ENCODE measurements at regions not wholly inside any gene's neighbourhood (a gene's known extent, or its start where the extent isn't known, plus 50 kb on each side); places are given as distances from the start of the nearest gene placed in this dataset.

GRCh38 chr15:94538280-94538679, 306.9 kb downstream of the MCTP2 start:
- Histone ChIP-seq H3K4ac (replicated peaks; ENCODE audit: insufficient read length, low read depth, low read length) (no peak overlapping the region), H3K4me3 (ENCODE audit: extremely low read depth in 1 of 4, insufficient read depth in 2 of 4, low read depth in 3 of 4, low read length in 4 of 4) (no peak overlapping the region), H3K79me1 (ENCODE audit: low read depth, low read length) (no peaks in the 10 kb centered on the region), H2AK5ac (ENCODE audit: low read depth, low read length) (no peak overlapping the region), H3K56ac (replicated peaks; ENCODE audit: insufficient read length, low read depth, low read length) (no peak overlapping the region), H3K9me3 (ENCODE audit: insufficient read depth in 2 of 2, low read depth in 1 of 2, low read length in 1 of 2) (no peaks in the 10 kb centered on the region; a peak in 1 of 4 replicates), H3K4me2 (ENCODE audit: insufficient read depth in 1 of 2, low read depth in 2 of 2, low read length in 2 of 2) (no peak overlapping the region), H4K8ac (ENCODE audit: extremely low read depth, insufficient read depth, low read length) (no peak overlapping the region), H3K23ac (ENCODE audit: insufficient read length) (no peak overlapping the region), H3K18ac (ENCODE audit: extremely low read depth, low read length) (no peak overlapping the region), H3K36me3 (ENCODE audit: control insufficient read depth in 2 of 4, insufficient read depth in 4 of 4, low read length in 3 of 4) (no peaks in the 10 kb centered on the region), H2BK20ac (ENCODE audit: low read length) (no peak overlapping the region), H3K27ac (ENCODE audit: low read depth, low read length) (no peak overlapping the region), H3K27me3 (replicated peaks in 1 of 4; ENCODE audit: control insufficient read depth in 3 of 4, extremely low read depth in 1 of 4, insufficient read depth in 3 of 4, low read length in 3 of 4) (peaks cover 0 to 2% (median 0%) of the 10 kb centered on the region in 4 experiments; a peak in 1 of 7 replicates), H3K14ac (ENCODE audit: insufficient read length) (no peak overlapping the region), H3K23me2 (ENCODE audit: low read depth, low read length) (no peaks in the 10 kb centered on the region), H2BK15ac (ENCODE audit: low read length) (no peak overlapping the region), H4K91ac (replicated peaks; ENCODE audit: insufficient read length, low read length) (no peak overlapping the region), H2BK5ac (ENCODE audit: low read depth, low read length) (no peak overlapping the region), H2BK120ac (replicated peaks; ENCODE audit: low read depth, low read length) (no peak overlapping the region), H2AFZ (ENCODE audit: low read length) (no peak overlapping the region), H4K5ac (ENCODE audit: insufficient read length, low read depth, low read length) (no peak overlapping the region), H3K4me1 (replicated peaks in 1 of 4; ENCODE audit: control insufficient read depth in 3 of 4, insufficient read depth in 4 of 4, low read length in 3 of 4) (no peaks in the 10 kb centered on the region), H3K9ac (replicated peaks in 1 of 4; ENCODE audit: extremely low read depth in 1 of 4, low read depth in 3 of 4, low read length in 3 of 4) (no peak overlapping the region), H4K20me1 (replicated peaks in 1 of 2; ENCODE audit: control insufficient read depth in 1 of 2, insufficient read depth in 2 of 2, low read length in 2 of 2) (no peaks in the 10 kb centered on the region), H2BK12ac (ENCODE audit: low read depth, low read length) (no peak overlapping the region), H3K79me2 (ENCODE audit: control insufficient read depth in 1 of 2, insufficient read depth in 2 of 2, low read length in 2 of 2) (no peaks in the 10 kb centered on the region)
- TF ChIP-seq CHD1 (IDR thresholded peaks at IDR 0.05; ENCODE audit: low read depth, low read length) (no peak), SIX5 (IDR thresholded peaks at IDR 0.05; ENCODE audit: low read depth, low read length) (no peak), EP300 (IDR thresholded peaks at IDR 0.05; ENCODE audit: borderline replicate concordance in 1 of 2, low read depth in 2 of 2, low read length in 2 of 2) (no peak), HDAC2 (IDR thresholded peaks at IDR 0.05; ENCODE audit: borderline replicate concordance in 1 of 2, low read depth in 2 of 2, low read length in 2 of 2) (no peak), RAD21 (IDR thresholded peaks at IDR 0.05 in 1 of 2, conservative IDR thresholded peaks at IDR 0.05 in 1 of 2; ENCODE audit: low read depth in 2 of 2, low read length in 2 of 2) (no peak), ZNF274 (IDR thresholded peaks at IDR 0.05; ENCODE audit: borderline replicate concordance, extremely low read depth, low read length) (no peak), JUN (IDR thresholded peaks at IDR 0.05; ENCODE audit: low read depth, low read length) (no peak), TAF7 (optimal IDR thresholded peaks at IDR 0.05; ENCODE audit: borderline replicate concordance, low read depth, low read length) (no peak)
- CTCF ChIA-PET (ENCODE audit: partially characterized antibody), result interaction anchor here (2.5 to 7.6 kb wide), 2 partner anchors 9 to 13 kb away, joined by 7 to 46 read pairs; no protein-coding TSS in a partner anchor
- no peak for DNase-seq (ENCODE audit: low read depth in 1 of 2, low spot score in 2 of 2)
- FAIRE-seq, result no peak
- WGBS, 2 experiments (ENCODE audit: extremely low coverage in 1 of 2, insufficient coverage in 1 of 2, insufficient read length in 1 of 2, insufficient replicate concordance in 2 of 2, low coverage in 1 of 2, low lambda C conversion rate in 2 of 2, missing lambda C conversion rate in 1 of 2), result 65% methylated on average over 1 of the region's 1 CpG; no CpG with 5 or more reads in 1 of the 2 experiments
- POLR2A ChIA-PET (ENCODE audit: partially characterized antibody), result interaction anchor here (1.2 kb wide), 1 partner anchor 67 kb away, joined by 3 read pairs; no protein-coding TSS in a partner anchor

Data from H1 (cell line).